RPMI8226 (cell line): ENCODE measurements at regions not wholly inside any gene's neighbourhood (a gene's known extent, or its start where the extent isn't known, plus 50 kb on each side); places are given as distances from the start of the nearest gene placed in this dataset.

Experiments
- DNase-seq: peaks from one replicate; pipeline ENCODE4 v3.0.0-alpha.2; 2015

- DNase-seq, result no peak
These were observed 497.6 kb downstream of the SUCLA2 start for GRCh38 chr13:47503475-47503874.

GRCh38 chr13:47502166-47502565 is 498.9 kb downstream of the SUCLA2 start:
- no peak for DNase-seq

GRCh38 chr13:47499358-47500150 is 501.5 kb downstream of the SUCLA2 start:
- no peak for DNase-seq

- no peak for DNase-seq
These were observed 516.5 kb downstream of the SUCLA2 start for GRCh38 chr13:47484548-47484947.

GRCh38 chr13:47481536-47481935 is 519.5 kb downstream of the SUCLA2 start:
- no peak for DNase-seq

- no peak for DNase-seq
These were observed 520.1 kb downstream of the SUCLA2 start for GRCh38 chr13:47480951-47481350.

GRCh38 chr13:47480121-47480520 is 521.0 kb downstream of the SUCLA2 start:
- DNase-seq, result no peak

GRCh38 chr13:47478985-47479384 is 522.1 kb downstream of the SUCLA2 start:
- DNase-seq, result no peak

GRCh38 chr13:47475441-47475948 is 525.6 kb downstream of the SUCLA2 start:
- no peak for DNase-seq

GRCh38 chr13:47474839-47475238 is 526.2 kb downstream of the SUCLA2 start:
- no peak for DNase-seq

GRCh38 chr13:47474326-47474725 is 526.7 kb downstream of the SUCLA2 start:
- DNase-seq, result no peak

GRCh38 chr13:47472516-47472915 is 528.6 kb downstream of the SUCLA2 start:
- no peak for DNase-seq

GRCh38 chr13:47463726-47464125 is 537.3 kb downstream of the SUCLA2 start:
- DNase-seq, result no peak

GRCh38 chr13:47463002-47463401 is 538.1 kb downstream of the SUCLA2 start:
- DNase-seq, result no peak

GRCh38 chr13:47461816-47462215 is 539.3 kb downstream of the SUCLA2 start:
- DNase-seq, result no peak

- DNase-seq, result no peak
These were observed 541.6 kb downstream of the SUCLA2 start for GRCh38 chr13:47459512-47459911.

GRCh38 chr13:47457626-47458025 is 543.4 kb downstream of the SUCLA2 start:
- DNase-seq, result no peak

GRCh38 chr13:47455626-47456025 is 545.4 kb downstream of the SUCLA2 start:
- no peak for DNase-seq

GRCh38 chr13:47454986-47455385 is 546.1 kb downstream of the SUCLA2 start:
- DNase-seq, result no peak

GRCh38 chr13:47437406-47437805 is 540.6 kb upstream of the HTR2A start:
- DNase-seq, result no peak

- no peak for DNase-seq
These were observed 536.7 kb upstream of the HTR2A start for GRCh38 chr13:47433461-47434005.

- DNase-seq, result no peak
These were observed 529.4 kb upstream of the HTR2A start for GRCh38 chr13:47426126-47426849.

GRCh38 chr13:47421525-47421924 is 524.7 kb upstream of the HTR2A start:
- DNase-seq, result no peak

GRCh38 chr13:47420568-47420967 is 523.7 kb upstream of the HTR2A start:
- DNase-seq, result no peak
